Tibial nerve (tissue), 4 donors: ENCODE measurements at regions not wholly inside any gene's neighbourhood (a gene's known extent, or its start where the extent isn't known, plus 50 kb on each side); places are given as distances from the start of the nearest gene placed in this dataset.

Experiments used
- EP300 ChIP-seq, 2 donors: sonication (generic); formaldehyde crosslinking; IDR thresholded peaks; one replicate each; pipeline ENCODE4 v1.6.1; 2017; ENCODE audit warnings: antibody characterized with exemption in 2 of 2, mild to moderate bottlenecking in 1 of 2
- TF ChIP-seq, protein P1 (sequence below), 5 experiments: fragments of 200-600 bp in 3 of 5; fragments of 450-650 bp in 2 of 5; sonication (generic) in 3 of 5; IDR thresholded peaks; one replicate each; pipeline ENCODE4 v1.5.1; 2016 to 2019; ENCODE audit warnings: antibody characterized with exemption in 5 of 5, mild to moderate bottlenecking in 3 of 5, moderate library complexity in 2 of 5

DNA sequence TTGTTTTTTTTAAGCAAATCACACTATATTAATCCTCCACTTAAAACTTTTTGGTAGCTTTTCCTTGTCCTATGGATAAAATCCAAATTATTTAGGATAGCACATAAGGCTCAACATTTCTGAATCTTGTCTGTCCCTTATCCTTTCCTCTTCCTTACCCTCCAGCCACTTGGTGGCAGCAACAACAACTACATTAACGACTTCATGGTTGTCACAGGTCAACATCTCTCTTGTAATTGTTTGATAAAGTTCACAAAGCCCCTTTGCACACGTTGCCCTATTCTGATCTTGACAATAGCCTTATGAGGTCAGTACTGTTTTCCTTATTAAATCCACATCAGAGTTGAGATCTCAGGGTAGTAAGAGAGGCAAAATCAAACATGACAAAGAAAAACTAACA is 269.0 kb upstream of the PABPC4L start:
- TF ChIP-seq, protein P1, sequence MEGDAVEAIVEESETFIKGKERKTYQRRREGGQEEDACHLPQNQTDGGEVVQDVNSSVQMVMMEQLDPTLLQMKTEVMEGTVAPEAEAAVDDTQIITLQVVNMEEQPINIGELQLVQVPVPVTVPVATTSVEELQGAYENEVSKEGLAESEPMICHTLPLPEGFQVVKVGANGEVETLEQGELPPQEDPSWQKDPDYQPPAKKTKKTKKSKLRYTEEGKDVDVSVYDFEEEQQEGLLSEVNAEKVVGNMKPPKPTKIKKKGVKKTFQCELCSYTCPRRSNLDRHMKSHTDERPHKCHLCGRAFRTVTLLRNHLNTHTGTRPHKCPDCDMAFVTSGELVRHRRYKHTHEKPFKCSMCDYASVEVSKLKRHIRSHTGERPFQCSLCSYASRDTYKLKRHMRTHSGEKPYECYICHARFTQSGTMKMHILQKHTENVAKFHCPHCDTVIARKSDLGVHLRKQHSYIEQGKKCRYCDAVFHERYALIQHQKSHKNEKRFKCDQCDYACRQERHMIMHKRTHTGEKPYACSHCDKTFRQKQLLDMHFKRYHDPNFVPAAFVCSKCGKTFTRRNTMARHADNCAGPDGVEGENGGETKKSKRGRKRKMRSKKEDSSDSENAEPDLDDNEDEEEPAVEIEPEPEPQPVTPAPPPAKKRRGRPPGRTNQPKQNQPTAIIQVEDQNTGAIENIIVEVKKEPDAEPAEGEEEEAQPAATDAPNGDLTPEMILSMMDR (IDR thresholded peaks at IDR 0.05) = peak in 1 of 5 experiments; percentile 26
- TF ChIP-seq EP300 (IDR thresholded peaks at IDR 0.05) = no peak
